ENCODE measurements at regions not wholly inside any gene's neighbourhood (a gene's known extent, or its start where the extent isn't known, plus 50 kb on each side); places are given as distances from the start of the nearest gene placed in this dataset.
"Not testable (repeated sequence)": the region's sequence is repeated elsewhere in the genome, so short reads cannot be mapped to it uniquely, and the experiment has no call there.

DNA sequence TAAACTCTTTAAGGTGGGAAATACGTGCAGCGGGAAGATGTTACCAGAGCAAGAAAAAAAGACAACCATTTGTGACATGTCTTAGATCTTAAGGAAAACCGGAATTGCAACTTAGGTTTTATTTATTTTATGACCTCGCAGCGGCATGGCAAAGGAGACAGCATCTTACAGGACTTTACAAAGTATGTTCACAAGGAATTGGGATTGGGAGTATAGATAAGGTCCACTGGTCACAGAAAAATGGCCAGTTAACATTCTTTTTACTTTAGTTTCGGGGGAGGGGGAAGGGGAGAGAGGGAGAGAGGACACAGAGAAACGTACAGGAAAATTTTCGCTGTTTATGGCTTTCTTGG is 104.5 kb upstream of the DIAPH3 start:
- no peak for ATAC-seq
- peaks cover 3% of the 10 kb centered on the region for H3K27me3 Mint-ChIP-seq

GRCh38 chr13:60273971-60274527 is 110.3 kb upstream of the DIAPH3 start:
- Mint-ChIP-seq H3K4me3 (no peak overlapping the region), H3K27ac (no peak overlapping the region), H3K9me3 (no peaks in the 10 kb centered on the region), H3K27me3 (no peaks in the 10 kb centered on the region), H3K36me3 (no peaks in the 10 kb centered on the region), H3K4me1 (no peaks in the 10 kb centered on the region)
- ATAC-seq = no peak

More for the DNA sequence above, 104.5 kb upstream of the DIAPH3 start:
- Mint-ChIP-seq H3K4me1 (no peaks in the 10 kb centered on the region), H3K9me3 (peaks cover 2% of the 10 kb centered on the region), H3K4me3 (no peak overlapping the region), H3K36me3 (no peaks in the 10 kb centered on the region), H3K27ac (no peak overlapping the region)

DNA sequence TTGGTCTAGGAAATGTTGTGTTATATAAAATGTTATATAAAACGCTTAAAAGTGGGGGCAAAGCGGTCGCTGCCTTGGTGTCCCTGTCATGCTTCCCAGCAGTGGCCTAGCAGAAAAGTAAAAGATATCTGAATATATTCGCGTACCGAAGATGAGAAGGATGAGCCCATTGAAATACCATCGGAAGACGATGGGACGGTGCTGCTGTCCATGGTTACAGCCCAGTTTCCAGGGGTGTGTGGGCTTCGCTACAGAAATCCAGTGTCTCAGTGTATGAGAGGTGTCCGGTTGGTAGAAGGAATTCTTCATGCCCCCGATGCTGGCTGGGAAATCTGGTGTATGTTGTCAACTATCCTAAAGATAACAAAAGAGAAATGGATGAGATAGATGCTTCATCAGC is 110.9 kb upstream of the DIAPH3 start:
- no peak overlapping the region for H3K27ac Mint-ChIP-seq
- H3K27me3 Mint-ChIP-seq = no peaks in the 10 kb centered on the region
- ATAC-seq = no peak
- no peaks in the 10 kb centered on the region for H3K4me1 Mint-ChIP-seq
- no peaks in the 10 kb centered on the region for H3K9me3 Mint-ChIP-seq
- no peaks in the 10 kb centered on the region for H3K36me3 Mint-ChIP-seq
- H3K4me3 Mint-ChIP-seq = no peak overlapping the region

DNA sequence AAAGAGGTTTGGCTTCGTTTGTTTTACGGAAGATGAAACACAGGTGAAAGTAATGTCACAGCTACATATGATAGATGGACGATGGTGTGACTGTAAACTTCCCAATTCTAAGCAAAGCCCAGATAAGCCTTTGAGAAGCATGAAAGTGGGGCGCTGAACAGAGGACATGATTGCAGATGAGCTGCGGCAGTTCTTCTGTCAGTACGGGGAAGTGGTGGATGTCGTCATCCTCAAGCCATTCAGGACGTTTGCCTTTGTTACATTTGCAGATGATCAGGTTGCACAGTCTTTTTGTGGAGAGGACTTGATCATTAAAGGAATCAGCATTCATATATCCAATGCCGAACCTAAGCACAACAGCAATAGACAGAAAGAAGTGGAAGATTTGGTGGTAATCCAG is 111.5 kb upstream of the DIAPH3 start:
- H3K36me3 Mint-ChIP-seq = no peaks in the 10 kb centered on the region
- H3K4me3 Mint-ChIP-seq = no peak overlapping the region
- no peaks in the 10 kb centered on the region for H3K4me1 Mint-ChIP-seq
- H3K27ac Mint-ChIP-seq = no peak overlapping the region
- ATAC-seq = no peak
- no peaks in the 10 kb centered on the region for H3K27me3 Mint-ChIP-seq
- no peaks in the 10 kb centered on the region for H3K9me3 Mint-ChIP-seq

- H3K9me3 Mint-ChIP-seq, H3K4me1 Mint-ChIP-seq, H3K4me3 Mint-ChIP-seq, ATAC-seq, H3K27me3 Mint-ChIP-seq, H3K36me3 Mint-ChIP-seq, H3K27ac Mint-ChIP-seq: not testable (repeated sequence)
These were observed 116.5 kb upstream of the TDRD3 start for GRCh38 chr13:60280524-60280923.

DNA sequence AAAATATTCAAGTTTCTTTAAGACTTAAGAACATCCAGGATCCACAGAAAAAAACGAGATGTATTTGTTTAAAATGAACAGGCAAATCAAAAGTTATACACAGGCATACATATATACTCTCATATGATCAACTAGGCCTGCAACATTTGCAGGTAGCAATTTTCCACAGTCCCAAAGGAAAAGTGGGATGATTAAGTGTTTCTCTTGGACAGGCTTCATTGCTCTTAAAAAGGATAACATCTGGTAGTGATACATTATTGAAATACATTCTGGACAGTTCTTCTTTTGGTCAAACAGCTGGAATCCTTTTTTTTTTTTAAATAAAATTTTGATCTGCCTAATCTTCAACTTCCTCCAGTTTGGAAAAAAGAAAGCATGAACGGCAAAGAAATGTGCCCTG is 114.8 kb upstream of the TDRD3 start:
- Mint-ChIP-seq H3K27me3 (peaks cover 14% of the 10 kb centered on the region), H3K9me3 (peaks cover 3% of the 10 kb centered on the region), H3K36me3 (no peaks in the 10 kb centered on the region), H3K4me3 (no peak overlapping the region), H3K4me1 (no peaks in the 10 kb centered on the region), H3K27ac (no peak overlapping the region)
- ATAC-seq = no peak

- no peaks in the 10 kb centered on the region for H3K4me1 Mint-ChIP-seq
- no peaks in the 10 kb centered on the region for H3K36me3 Mint-ChIP-seq
- no peak for ATAC-seq
- no peak overlapping the region for H3K4me3 Mint-ChIP-seq
- H3K27ac Mint-ChIP-seq = no peak overlapping the region
- H3K27me3 Mint-ChIP-seq = peaks cover 17% of the 10 kb centered on the region
- H3K9me3 Mint-ChIP-seq = peaks cover 3% of the 10 kb centered on the region
These were observed 114.3 kb upstream of the TDRD3 start for GRCh38 chr13:60282708-60283107.

GRCh38 chr13:60286707-60287106 is 110.3 kb upstream of the TDRD3 start:
- Mint-ChIP-seq H3K9me3 (peaks cover 3% of the 10 kb centered on the region), H3K27ac (no peak overlapping the region), H3K36me3 (no peaks in the 10 kb centered on the region), H3K4me3 (no peak overlapping the region), H3K4me1 (no peaks in the 10 kb centered on the region), H3K27me3 (peaks cover 17% of the 10 kb centered on the region)
- ATAC-seq = no peak

DNA sequence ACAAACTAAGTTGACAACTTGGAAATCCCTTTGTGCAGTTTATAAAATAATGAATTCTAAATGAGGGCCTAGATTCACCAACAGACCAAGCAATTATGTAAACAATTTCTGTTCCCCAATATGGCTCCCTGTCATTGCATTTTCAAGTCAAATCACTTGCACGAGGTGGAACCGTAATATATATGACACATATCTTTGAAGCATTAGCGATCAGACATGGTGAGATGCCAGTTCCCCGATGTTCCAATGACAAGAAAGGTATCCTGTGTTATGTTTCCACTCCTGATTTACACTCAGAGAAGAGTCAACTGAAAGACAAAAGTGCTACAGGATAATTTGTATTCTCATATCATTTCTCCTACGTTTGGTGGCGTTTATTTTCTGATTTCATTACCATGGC is 108.5 kb upstream of the TDRD3 start:
- Mint-ChIP-seq H3K4me1 (no peaks in the 10 kb centered on the region), H3K27me3 (peaks cover 17% of the 10 kb centered on the region), H3K9me3 (peaks cover 3% of the 10 kb centered on the region), H3K27ac (no peak overlapping the region), H3K36me3 (no peaks in the 10 kb centered on the region), H3K4me3 (no peak overlapping the region)
- no peak for ATAC-seq

DNA sequence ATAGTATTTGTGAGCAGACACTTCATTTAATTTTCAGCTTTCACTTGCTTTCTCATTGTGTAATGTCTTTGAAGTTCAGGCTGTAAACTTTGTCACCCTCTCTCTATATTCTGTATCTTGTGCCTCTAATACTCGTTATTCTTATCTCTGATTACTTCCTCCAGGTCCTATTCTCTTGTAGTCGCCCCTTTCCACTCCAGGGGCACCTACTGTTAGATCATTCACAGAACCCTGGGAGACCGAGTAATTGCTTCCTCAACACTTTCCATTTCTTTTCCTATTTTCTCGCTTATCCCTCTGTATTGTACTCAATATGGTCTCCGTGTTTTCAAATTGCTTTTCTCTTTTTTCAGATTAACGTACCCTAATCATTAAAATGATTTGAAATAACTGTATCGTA is 93.9 kb upstream of the TDRD3 start:
- peaks cover 12% of the 10 kb centered on the region for H3K27me3 Mint-ChIP-seq
- no peaks in the 10 kb centered on the region for H3K36me3 Mint-ChIP-seq
- H3K4me1 Mint-ChIP-seq = no peaks in the 10 kb centered on the region
- H3K9me3 Mint-ChIP-seq = no peaks in the 10 kb centered on the region
- no peak for ATAC-seq
- H3K27ac Mint-ChIP-seq = no peak overlapping the region
- H3K4me3 Mint-ChIP-seq = no peak overlapping the region

- Mint-ChIP-seq H3K36me3 (no peaks in the 10 kb centered on the region), H3K4me3 (no peak overlapping the region), H3K9me3 (no peaks in the 10 kb centered on the region), H3K4me1 (no peaks in the 10 kb centered on the region), H3K27ac (no peak overlapping the region), H3K27me3 (peaks cover 21% of the 10 kb centered on the region)
- ATAC-seq = no peak
These were observed 85.5 kb upstream of the TDRD3 start for GRCh38 chr13:60311527-60311926.

DNA sequence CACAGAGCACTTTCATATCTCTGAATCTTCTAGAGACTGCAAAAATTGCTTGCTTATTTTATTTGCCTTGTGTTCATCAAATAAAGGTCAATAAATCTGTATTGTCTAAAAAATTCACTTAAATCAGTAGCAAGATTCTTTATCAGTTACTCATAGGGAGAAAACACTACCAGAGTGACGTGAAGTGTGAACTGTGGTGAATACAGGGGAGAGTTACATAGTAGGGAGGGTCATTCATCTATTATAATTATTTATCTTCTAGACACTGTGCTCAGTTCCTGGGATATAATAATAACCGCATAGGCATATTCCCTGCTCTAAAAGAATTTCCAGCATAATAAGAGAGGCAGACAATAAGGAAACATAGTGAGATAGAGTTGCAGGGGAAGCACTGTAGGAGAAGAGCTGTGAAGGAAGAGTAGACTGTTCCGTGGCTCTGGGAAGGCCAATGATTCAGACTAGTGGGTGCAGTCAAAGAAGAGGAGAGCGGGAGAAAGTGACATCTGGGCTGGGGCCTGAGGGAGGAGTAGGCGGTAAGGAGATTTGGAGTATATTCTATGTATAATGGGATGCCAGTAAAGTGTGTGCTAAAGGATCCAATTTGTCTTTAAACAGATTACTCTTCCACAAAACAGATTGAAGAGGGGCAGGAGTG is 84.0 kb upstream of the TDRD3 start:
- Mint-ChIP-seq H3K4me1 (no peaks in the 10 kb centered on the region), H3K27ac (no peak overlapping the region), H3K27me3 (peaks cover 10% of the 10 kb centered on the region), H3K4me3 (no peak overlapping the region), H3K9me3 (no peaks in the 10 kb centered on the region), H3K36me3 (no peaks in the 10 kb centered on the region)
- no peak for ATAC-seq

DNA sequence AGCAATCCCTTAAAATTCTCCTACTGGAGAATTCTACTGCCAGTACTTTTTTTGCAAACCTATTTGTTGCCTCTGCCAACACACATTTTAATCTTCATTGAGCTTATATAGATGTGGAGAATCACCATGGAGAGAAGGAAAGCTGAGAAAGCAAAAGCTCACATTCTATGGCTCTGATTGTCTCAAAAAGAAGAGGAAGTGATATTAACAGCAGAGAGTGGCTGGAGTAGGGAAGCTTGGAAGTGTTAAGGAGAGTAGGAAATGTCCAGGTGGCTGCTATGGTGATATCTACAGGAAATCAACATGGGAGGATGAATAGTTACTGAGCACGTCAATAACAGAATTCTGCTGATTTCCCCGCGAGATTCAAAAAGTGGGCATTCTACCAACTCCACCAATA is 78.8 kb upstream of the TDRD3 start:
- H3K9me3 Mint-ChIP-seq = peaks cover 3% of the 10 kb centered on the region
- H3K4me3 Mint-ChIP-seq = no peak overlapping the region
- no peak for ATAC-seq
- no peak overlapping the region for H3K27ac Mint-ChIP-seq
- H3K27me3 Mint-ChIP-seq = peaks cover 9% of the 10 kb centered on the region
- no peaks in the 10 kb centered on the region for H3K4me1 Mint-ChIP-seq
- H3K36me3 Mint-ChIP-seq = no peaks in the 10 kb centered on the region

GRCh38 chr13:60324131-60324530 is 72.9 kb upstream of the TDRD3 start:
- peaks cover 9% of the 10 kb centered on the region for H3K4me1 Mint-ChIP-seq
- H3K27me3 Mint-ChIP-seq = peaks cover 9% of the 10 kb centered on the region
- no peak overlapping the region for H3K4me3 Mint-ChIP-seq
- no peaks in the 10 kb centered on the region for H3K36me3 Mint-ChIP-seq
- ATAC-seq = no peak
- no peak overlapping the region for H3K27ac Mint-ChIP-seq
- peaks cover 3% of the 10 kb centered on the region for H3K9me3 Mint-ChIP-seq

GRCh38 chr13:60326273-60326672 is 70.7 kb upstream of the TDRD3 start:
- Mint-ChIP-seq H3K4me3 (no peak overlapping the region), H3K4me1 (peaks cover 15% of the 10 kb centered on the region), H3K36me3 (no peaks in the 10 kb centered on the region), H3K27ac (no peak overlapping the region), H3K27me3 (peaks cover 7% of the 10 kb centered on the region), H3K9me3 (peaks cover under 1% of the 10 kb centered on the region)
- peak; percentile 67 for ATAC-seq

GRCh38 chr13:60327511-60327910 is 69.5 kb upstream of the TDRD3 start:
- ATAC-seq = no peak
- no peak overlapping the region for H3K27ac Mint-ChIP-seq
- no peak overlapping the region for H3K4me3 Mint-ChIP-seq
- H3K36me3 Mint-ChIP-seq = no peaks in the 10 kb centered on the region
- H3K9me3 Mint-ChIP-seq = no peaks in the 10 kb centered on the region
- peaks cover 14% of the 10 kb centered on the region for H3K27me3 Mint-ChIP-seq
- H3K4me1 Mint-ChIP-seq = peaks cover 15% of the 10 kb centered on the region

Measured in stimulated activated memory B cell treated with anti-CD40 and anti-IgM and Interleukin-4, amounts not matched to agents 10 μg/mL and 1 μg/mL and 100 μg/mL, for 72 hours (primary cell).